ENCODE measurements at regions not wholly inside any gene's neighbourhood (a gene's known extent, or its start where the extent isn't known, plus 50 kb on each side); places are given as distances from the start of the nearest gene placed in this dataset.

DNA sequence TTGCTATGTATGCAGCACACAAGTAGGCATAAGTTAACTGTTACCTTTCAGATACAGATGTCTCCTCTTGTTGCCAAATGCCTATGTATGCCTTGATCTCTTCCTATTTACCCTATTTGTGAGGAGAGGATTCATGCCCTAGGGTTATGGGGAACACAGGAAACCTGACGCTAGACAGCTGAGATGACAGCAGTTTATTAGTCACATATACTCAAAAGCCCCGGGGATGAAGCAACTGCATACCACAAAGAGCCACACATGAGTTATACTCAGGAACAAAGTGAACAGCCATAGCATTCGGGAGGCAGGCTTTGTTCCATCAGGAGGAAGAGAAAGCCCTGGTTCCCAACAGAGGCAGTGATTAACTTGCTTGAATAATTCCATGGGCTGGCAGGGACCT lies 1011.7 kb upstream of the PCDH7 start:
- TF ChIP-seq, protein P1, sequence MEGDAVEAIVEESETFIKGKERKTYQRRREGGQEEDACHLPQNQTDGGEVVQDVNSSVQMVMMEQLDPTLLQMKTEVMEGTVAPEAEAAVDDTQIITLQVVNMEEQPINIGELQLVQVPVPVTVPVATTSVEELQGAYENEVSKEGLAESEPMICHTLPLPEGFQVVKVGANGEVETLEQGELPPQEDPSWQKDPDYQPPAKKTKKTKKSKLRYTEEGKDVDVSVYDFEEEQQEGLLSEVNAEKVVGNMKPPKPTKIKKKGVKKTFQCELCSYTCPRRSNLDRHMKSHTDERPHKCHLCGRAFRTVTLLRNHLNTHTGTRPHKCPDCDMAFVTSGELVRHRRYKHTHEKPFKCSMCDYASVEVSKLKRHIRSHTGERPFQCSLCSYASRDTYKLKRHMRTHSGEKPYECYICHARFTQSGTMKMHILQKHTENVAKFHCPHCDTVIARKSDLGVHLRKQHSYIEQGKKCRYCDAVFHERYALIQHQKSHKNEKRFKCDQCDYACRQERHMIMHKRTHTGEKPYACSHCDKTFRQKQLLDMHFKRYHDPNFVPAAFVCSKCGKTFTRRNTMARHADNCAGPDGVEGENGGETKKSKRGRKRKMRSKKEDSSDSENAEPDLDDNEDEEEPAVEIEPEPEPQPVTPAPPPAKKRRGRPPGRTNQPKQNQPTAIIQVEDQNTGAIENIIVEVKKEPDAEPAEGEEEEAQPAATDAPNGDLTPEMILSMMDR (IDR thresholded peaks at IDR 0.05): no peak
- TF ChIP-seq POLR2AphosphoS5 (IDR thresholded peaks at IDR 0.05): no peak
- no peak for TF ChIP-seq POLR2A (IDR thresholded peaks at IDR 0.05)
- no peak for TF ChIP-seq EP300 (IDR thresholded peaks at IDR 0.05)
